ENCODE measurements at regions not wholly inside any gene's neighbourhood (a gene's known extent, or its start where the extent isn't known, plus 50 kb on each side); places are given as distances from the start of the nearest gene placed in this dataset.
A peak's percentile ranks its signal among the peaks of the same experiment; 100 is the strongest.

- ChIA-PET CTCF (interaction anchor here (1.2 kb wide), 1 partner anchor 135 kb away, joined by 3 read pairs; no protein-coding TSS in a partner anchor), POLR2A (ENCODE audit: unreplicated experiment) (no interaction called here)
- TF ChIP-seq MXI1 (IDR thresholded peaks at IDR 0.05; ENCODE audit: borderline replicate concordance, low read depth, low read length) (no peak), MAFK (IDR thresholded peaks at IDR 0.05; ENCODE audit: low read depth, low read length) (no peak), MAZ (IDR thresholded peaks at IDR 0.05; ENCODE audit: borderline replicate concordance, low read depth, low read length) (no peak), RCOR1 (IDR thresholded peaks at IDR 0.05; ENCODE audit: insufficient replicate concordance, low read length) (no peak), RFX5 (IDR thresholded peaks at IDR 0.05; ENCODE audit: low read depth, low read length) (no peak), CHD1 (IDR thresholded peaks at IDR 0.05; ENCODE audit: low read depth, low read length) (no peak), POLR2A (IDR thresholded peaks at IDR 0.05; ENCODE audit: low read depth, low read length) (no peak), BHLHE40 (IDR thresholded peaks at IDR 0.05; ENCODE audit: low read depth, low read length) (no peak), RAD21 (IDR thresholded peaks at IDR 0.05; ENCODE audit: low read length) (no peak)
- TF ChIP-seq, protein P1, sequence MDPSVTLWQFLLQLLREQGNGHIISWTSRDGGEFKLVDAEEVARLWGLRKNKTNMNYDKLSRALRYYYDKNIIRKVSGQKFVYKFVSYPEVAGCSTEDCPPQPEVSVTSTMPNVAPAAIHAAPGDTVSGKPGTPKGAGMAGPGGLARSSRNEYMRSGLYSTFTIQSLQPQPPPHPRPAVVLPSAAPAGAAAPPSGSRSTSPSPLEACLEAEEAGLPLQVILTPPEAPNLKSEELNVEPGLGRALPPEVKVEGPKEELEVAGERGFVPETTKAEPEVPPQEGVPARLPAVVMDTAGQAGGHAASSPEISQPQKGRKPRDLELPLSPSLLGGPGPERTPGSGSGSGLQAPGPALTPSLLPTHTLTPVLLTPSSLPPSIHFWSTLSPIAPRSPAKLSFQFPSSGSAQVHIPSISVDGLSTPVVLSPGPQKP (IDR thresholded peaks at IDR 0.05; ENCODE audit: borderline replicate concordance, low read depth, low read length): no peak
- TF ChIP-seq, protein P2, sequence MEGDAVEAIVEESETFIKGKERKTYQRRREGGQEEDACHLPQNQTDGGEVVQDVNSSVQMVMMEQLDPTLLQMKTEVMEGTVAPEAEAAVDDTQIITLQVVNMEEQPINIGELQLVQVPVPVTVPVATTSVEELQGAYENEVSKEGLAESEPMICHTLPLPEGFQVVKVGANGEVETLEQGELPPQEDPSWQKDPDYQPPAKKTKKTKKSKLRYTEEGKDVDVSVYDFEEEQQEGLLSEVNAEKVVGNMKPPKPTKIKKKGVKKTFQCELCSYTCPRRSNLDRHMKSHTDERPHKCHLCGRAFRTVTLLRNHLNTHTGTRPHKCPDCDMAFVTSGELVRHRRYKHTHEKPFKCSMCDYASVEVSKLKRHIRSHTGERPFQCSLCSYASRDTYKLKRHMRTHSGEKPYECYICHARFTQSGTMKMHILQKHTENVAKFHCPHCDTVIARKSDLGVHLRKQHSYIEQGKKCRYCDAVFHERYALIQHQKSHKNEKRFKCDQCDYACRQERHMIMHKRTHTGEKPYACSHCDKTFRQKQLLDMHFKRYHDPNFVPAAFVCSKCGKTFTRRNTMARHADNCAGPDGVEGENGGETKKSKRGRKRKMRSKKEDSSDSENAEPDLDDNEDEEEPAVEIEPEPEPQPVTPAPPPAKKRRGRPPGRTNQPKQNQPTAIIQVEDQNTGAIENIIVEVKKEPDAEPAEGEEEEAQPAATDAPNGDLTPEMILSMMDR (conservative IDR thresholded peaks at IDR 0.05; ENCODE audit: low read depth, low read length): no peak
- Histone ChIP-seq H3K9ac (ENCODE audit: low read depth, low read length) (peak overlapping the region; percentile 14; the same call in 1 of the 2 replicates), H2AFZ (replicated peaks; ENCODE audit: low read length, poor library complexity) (peak overlapping the region; percentile 81), H3K18ac (ENCODE audit: low read depth, low read length) (peak overlapping the region; percentile 94), H4K20me1 (ENCODE audit: insufficient read depth, low read length) (no peaks in the 10 kb centered on the region), H3K23ac (ENCODE audit: low read depth, low read length) (peak overlapping the region; percentile 81), H3K9me1 (ENCODE audit: insufficient read depth, low read length) (peaks cover 15% of the 10 kb centered on the region), H4K5ac (ENCODE audit: low read depth, low read length) (peak overlapping the region; percentile 81), H3K79me1 (ENCODE audit: low read depth in 1 of 2, low read length in 2 of 2) (no peaks in the 10 kb centered on the region), H2BK120ac (ENCODE audit: low read depth, low read length) (peak overlapping the region; percentile 97), H3K36me3 (ENCODE audit: control insufficient read depth, insufficient read depth, low read length) (no peaks in the 10 kb centered on the region), H3K4ac (ENCODE audit: low read depth, low read length) (peak overlapping the region; percentile 87), H3K4me1 (ENCODE audit: control insufficient read depth, insufficient read depth, low read length) (peaks cover 13% of the 10 kb centered on the region), H4K91ac (ENCODE audit: insufficient read depth, low read depth, low read length) (peak overlapping the region; percentile 72), H3K14ac (replicated peaks; ENCODE audit: low read depth, low read length) (peak overlapping the region; percentile 90), H2BK5ac (ENCODE audit: low read depth, low read length, poor library complexity, severe bottlenecking) (peak overlapping the region; percentile 64), H3K27ac (ENCODE audit: insufficient read depth, low read length) (peak overlapping the region; percentile 51; the same call in 1 of the 2 replicates), H2AK9ac (replicated peaks; ENCODE audit: low read depth, low read length, poor library complexity) (peak overlapping the region; percentile 23), H3K27me3 (ENCODE audit: control insufficient read depth, insufficient read depth, low read length) (no peaks in the 10 kb centered on the region; the same call in 1 of the 2 replicates), H3K56ac (ENCODE audit: extremely low read depth, insufficient read depth, low read length) (peak overlapping the region; percentile 34; the same call in 1 of the 2 replicates), H3K9me3 (ENCODE audit: control insufficient read depth, insufficient read depth, low read length) (no peaks in the 10 kb centered on the region), H2BK20ac (ENCODE audit: low read depth, low read length) (peak overlapping the region; percentile 97), H2BK15ac (ENCODE audit: low read depth, low read length) (peak overlapping the region; percentile 97; the same call in 2 of the 3 replicates), H4K8ac (ENCODE audit: low read depth in 2 of 2, low read length in 2 of 2) (peak overlapping the region; percentile 55 to 92), H2AK5ac (ENCODE audit: low read depth, low read length) (peak overlapping the region; percentile 84), H3K4me3 (ENCODE audit: insufficient read depth, low read depth, low read length) (no peak overlapping the region), H3K4me2 (ENCODE audit: low read depth, low read length) (peak overlapping the region; percentile 64; the same call in 1 of the 2 replicates)
- DNase-seq (no peak), ATAC-seq (ENCODE audit: low read depth) (peak; percentile 24)
- dilution Hi-C loops (cut with HindIII; ENCODE audit: low sequenced_read_pairs, unreplicated experiment): no loop called here
- in situ Hi-C loops (cut with MboI; ENCODE audit: low sequenced_read_pairs): no loop called here
- intact Hi-C loops (cut with micrococcal nuclease): loop anchor here (5.0 to 10.0 kb wide), 2 partner anchors 192 to 309 kb away; partner anchors contain the start of gene JAG1
- 70% methylated on average over 2 of the region's 8 CpGs; no CpG with 5 or more reads in 1 of the 2 experiments for WGBS, 2 experiments (ENCODE audit: extremely low coverage in 2 of 2, insufficient read length in 1 of 2)
- BruUV-seq (replicated peaks): no TSS peak
Measured at GRCh38 chr20:10864076-10864672, 190.4 kb upstream of the JAG1 start.
